Right lobe of liver (tissue), 6 donors: ENCODE measurements at regions not wholly inside any gene's neighbourhood (a gene's known extent, or its start where the extent isn't known, plus 50 kb on each side); places are given as distances from the start of the nearest gene placed in this dataset.

Experiments
- ATAC-seq, 4 donors: fragments of 200-7000 bp; cut with Tn5 transposase; one replicate each; pipeline ENCODE4 v1.9.1; 2020; ENCODE audit warnings: mild to moderate bottlenecking in 4 of 4, moderate library complexity in 4 of 4
- DNase-seq, 3 donors: peaks; one replicate each; pipeline ENCODE4 v3.0.0-alpha.2; 2020
- H3K27ac ChIP-seq, 3 donors: fragments of 200-600 bp; one replicate each; pipeline ENCODE4 v1.8.0; 2022
- H3K27me3 ChIP-seq, 2 donors: fragments of 200-600 bp; one replicate each; pipeline ENCODE4 v1.8.0; 2022
- H3K36me3 ChIP-seq, 4 donors: fragments of 200-600 bp; sonication (generic) in 1 of 4; one replicate each; pipeline versions ENCODE4 v1.5.1 to v1.8.0; 2017 to 2022; ENCODE audit warnings: control low read depth in 1 of 4
- H3K4me1 ChIP-seq, 4 donors: fragments of 200-600 bp; sonication (generic) in 1 of 4; one replicate each; pipeline versions ENCODE4 v1.5.1 to v1.8.0; 2017 to 2022; ENCODE audit warnings: control low read depth in 1 of 4
- H3K4me3 ChIP-seq, 3 donors: fragments of 200-600 bp; one replicate each; pipeline ENCODE4 v1.8.0; 2022
- H3K9me3 ChIP-seq, 4 donors: fragments of 200-600 bp; sonication (generic) in 1 of 4; one replicate each; pipeline versions ENCODE4 v1.5.1 to v1.8.0; 2017 to 2022; ENCODE audit warnings: control low read depth in 1 of 4
- POLR2A ChIP-seq: fragments of 450-650 bp; IDR thresholded peaks from one replicate; pipeline ENCODE4 v1.6.1; 2017; ENCODE audit warnings: antibody characterized with exemption, mild to moderate bottlenecking
- WGBS: methylation state at CpG from one replicate; pipeline ENCODE4 v1.1.6; 2018; ENCODE audit warnings: low coverage, low lambda C conversion rate; ENCODE audit not compliant: insufficient coverage; ENCODE audit errors: missing lambda C conversion rate; 5-methylcytosine and 5-hydroxymethylcytosine counted together
- intact Hi-C, 2 donors: fragments of 100-400 bp; cut with DNase I; formaldehyde crosslinking; loops; one replicate each; pipeline versions ENCODE4 v1.11.2 to v1.14.1; 2022
- TF ChIP-seq, protein P1 (sequence below), 4 donors: fragments of 200-600 bp in 3 of 4; fragments of 450-650 bp in 1 of 4; IDR thresholded peaks; one replicate each; pipeline versions ENCODE4 v1.5.1 to v1.8.0; 2016 to 2022; ENCODE audit warnings: antibody characterized with exemption in 4 of 4, mild to moderate bottlenecking in 2 of 4
- donor health status: DM: no; HTN: yes; CAD: no.
- donor health status: DM: no; HTN: no; CAD: no.
- donor health status: DM: no; HTN: no; CAD: no.
- donor health status: DM: no; HTN: yes; CAD: no.
- donor health status: DM: no; HTN: yes; CAD: no.

DNA sequence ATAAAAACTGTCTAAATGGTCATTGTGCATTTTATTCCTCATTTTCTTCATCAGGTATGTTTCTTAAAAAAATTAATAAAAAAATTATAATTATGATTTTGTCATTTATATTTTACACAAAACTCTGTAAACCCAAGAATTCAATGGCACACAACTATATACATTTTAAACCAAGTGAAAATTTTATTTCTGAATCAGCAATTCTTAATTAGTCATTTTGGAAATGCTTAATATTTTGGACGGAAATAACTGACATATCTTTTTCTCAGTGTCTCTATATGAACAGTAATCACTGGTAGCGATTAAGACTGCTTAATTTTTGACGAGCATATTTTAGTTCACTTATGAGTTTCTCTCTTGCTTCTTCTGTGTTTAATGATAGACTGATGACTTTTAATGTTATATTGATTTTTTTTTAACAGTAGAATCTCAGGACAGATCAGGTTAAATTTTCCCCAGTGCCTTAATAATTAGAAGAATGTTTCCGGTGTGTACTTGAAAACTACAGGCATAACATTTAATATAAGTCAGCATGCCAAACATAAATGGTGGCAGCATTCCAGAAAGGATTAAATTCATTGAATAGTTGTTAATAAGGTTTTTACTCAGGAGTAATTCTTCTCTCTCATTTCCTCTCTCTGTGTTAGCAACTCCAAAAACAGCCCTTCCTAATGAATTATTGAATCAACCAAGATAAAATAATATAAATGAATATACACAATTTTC is 644.7 kb upstream of the CDH6 start:
- TF ChIP-seq, protein P1, sequence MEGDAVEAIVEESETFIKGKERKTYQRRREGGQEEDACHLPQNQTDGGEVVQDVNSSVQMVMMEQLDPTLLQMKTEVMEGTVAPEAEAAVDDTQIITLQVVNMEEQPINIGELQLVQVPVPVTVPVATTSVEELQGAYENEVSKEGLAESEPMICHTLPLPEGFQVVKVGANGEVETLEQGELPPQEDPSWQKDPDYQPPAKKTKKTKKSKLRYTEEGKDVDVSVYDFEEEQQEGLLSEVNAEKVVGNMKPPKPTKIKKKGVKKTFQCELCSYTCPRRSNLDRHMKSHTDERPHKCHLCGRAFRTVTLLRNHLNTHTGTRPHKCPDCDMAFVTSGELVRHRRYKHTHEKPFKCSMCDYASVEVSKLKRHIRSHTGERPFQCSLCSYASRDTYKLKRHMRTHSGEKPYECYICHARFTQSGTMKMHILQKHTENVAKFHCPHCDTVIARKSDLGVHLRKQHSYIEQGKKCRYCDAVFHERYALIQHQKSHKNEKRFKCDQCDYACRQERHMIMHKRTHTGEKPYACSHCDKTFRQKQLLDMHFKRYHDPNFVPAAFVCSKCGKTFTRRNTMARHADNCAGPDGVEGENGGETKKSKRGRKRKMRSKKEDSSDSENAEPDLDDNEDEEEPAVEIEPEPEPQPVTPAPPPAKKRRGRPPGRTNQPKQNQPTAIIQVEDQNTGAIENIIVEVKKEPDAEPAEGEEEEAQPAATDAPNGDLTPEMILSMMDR (IDR thresholded peaks at IDR 0.05), result no peak
- TF ChIP-seq POLR2A, result no peak
- no peaks in the 10 kb centered on the region for H3K4me1 ChIP-seq
- ATAC-seq (no peak), DNase-seq (no peak)
- no peak overlapping the region for H3K4me3 ChIP-seq
- 60% methylated on average over 4 of the region's 4 CpGs for WGBS
- intact Hi-C loops, result no loop called here
- no peaks in the 10 kb centered on the region for H3K9me3 ChIP-seq
- H3K27me3 ChIP-seq, result no peaks in the 10 kb centered on the region
- H3K27ac ChIP-seq, result no peak overlapping the region
- H3K36me3 ChIP-seq, result no peaks in the 10 kb centered on the region

- no peak for DNase-seq
- H3K27ac ChIP-seq, result no peak overlapping the region
- no peaks in the 10 kb centered on the region for H3K36me3 ChIP-seq
- peaks cover 0 to 9% (median 0%) of the 10 kb centered on the region in 4 donors for H3K4me1 ChIP-seq
- no peak overlapping the region for H3K4me3 ChIP-seq
- no peak for TF ChIP-seq POLR2A
- TF ChIP-seq, protein P1 (IDR thresholded peaks at IDR 0.05), result no peak
- no peak for ATAC-seq
- no peaks in the 10 kb centered on the region for H3K27me3 ChIP-seq
- intact Hi-C loops, result no loop called here
- H3K9me3 ChIP-seq, result no peaks in the 10 kb centered on the region
- no CpG with 5 or more reads among the region's 4 CpGs for WGBS
Measured at GRCh38 chr5:30540150-30540549, 653.3 kb upstream of the CDH6 start.

DNA sequence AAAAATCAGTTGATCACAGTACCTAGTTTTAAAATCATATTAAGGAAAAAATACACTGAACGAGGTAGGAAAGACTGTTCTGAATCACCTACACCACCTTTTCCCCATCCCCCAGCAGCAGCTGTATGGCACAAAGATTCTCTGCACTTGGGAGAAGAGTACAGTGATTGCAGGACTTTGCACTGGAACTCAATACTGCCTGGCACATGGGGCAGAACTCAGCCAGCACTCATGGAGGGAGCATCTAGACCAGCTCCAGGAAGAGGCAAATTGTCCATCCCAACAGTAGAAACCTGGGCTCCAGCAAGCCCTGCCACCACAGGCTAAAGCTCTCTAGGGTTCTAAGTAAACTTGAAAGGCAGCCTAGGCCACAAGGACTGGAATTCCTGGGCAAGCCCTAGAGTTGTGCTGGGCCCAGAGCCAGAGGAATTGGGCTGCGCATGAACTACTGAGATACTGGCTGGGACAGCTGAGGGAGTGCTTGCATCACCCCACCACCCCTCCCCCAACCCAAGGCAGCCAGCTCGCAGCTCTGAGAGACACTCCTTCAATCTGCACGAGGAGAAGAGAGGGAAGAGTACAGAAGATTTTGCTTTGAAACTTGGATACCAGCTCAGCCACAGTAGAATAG is 654.4 kb upstream of the CDH6 start:
- H3K9me3 ChIP-seq, result no peaks in the 10 kb centered on the region
- no peaks in the 10 kb centered on the region for H3K36me3 ChIP-seq
- peak; percentile 47 to 75 (median 53) for DNase-seq
- TF ChIP-seq POLR2A, result no peak
- TF ChIP-seq, protein P1 (IDR thresholded peaks at IDR 0.05), result no peak
- H3K4me3 ChIP-seq, result no peak overlapping the region
- peaks cover 0 to 9% (median 0%) of the 10 kb centered on the region in 4 donors for H3K4me1 ChIP-seq
- peak; percentile 83 to 92 (median 88) for ATAC-seq
- 33% methylated on average over 3 of the region's 4 CpGs for WGBS
- H3K27ac ChIP-seq, result no peak overlapping the region
- no peaks in the 10 kb centered on the region for H3K27me3 ChIP-seq
- intact Hi-C loops, result no loop called here

- DNase-seq (no peak), ATAC-seq (no peak)
- intact Hi-C loops, result no loop called here
- H3K36me3 ChIP-seq, result no peaks in the 10 kb centered on the region
- 84% methylated on average over 2 of the region's 2 CpGs for WGBS
- no peaks in the 10 kb centered on the region for H3K4me1 ChIP-seq
- H3K4me3 ChIP-seq, result no peak overlapping the region
- no peak overlapping the region for H3K27ac ChIP-seq
- no peaks in the 10 kb centered on the region for H3K9me3 ChIP-seq
- TF ChIP-seq POLR2A, result no peak
- TF ChIP-seq, protein P1 (IDR thresholded peaks at IDR 0.05), result no peak
- no peaks in the 10 kb centered on the region for H3K27me3 ChIP-seq
Measured at GRCh38 chr5:30525353-30525752, 668.1 kb upstream of the CDH6 start.
